ENCODE measurements at regions not wholly inside any gene's neighbourhood (a gene's known extent, or its start where the extent isn't known, plus 50 kb on each side); places are given as distances from the start of the nearest gene placed in this dataset.

- H3K9me2 ChIP-seq (ENCODE audit: insufficient read depth): 0 out of 2 replicates have a peak, but pooled peaks cover 7% of the 10 kb centered on the region
Measured at GRCh38 chr3:180183346-180183745, 146.6 kb upstream of the PEX5L start.

More at GRCh38 chr3:180183346-180183745, 146.6 kb upstream of the PEX5L start:
- H3K36me3 Mint-ChIP-seq (ENCODE audit: low read depth): no peaks in the 10 kb centered on the region
- DNase-seq (ENCODE audit: low spot score) (no peak), ATAC-seq (no peak)
- Histone ChIP-seq H3K4me1 (ENCODE audit: insufficient read depth) (peaks cover 23% of the 10 kb centered on the region), H3K27ac (ENCODE audit: low read depth) (no peak overlapping the region), H3K27me3 (ENCODE audit: insufficient read depth) (no peaks in the 10 kb centered on the region), H3K4me3 (no peak overlapping the region), H4K20me1 (replicated peaks; ENCODE audit: insufficient read depth) (no peaks in the 10 kb centered on the region), H3K79me2 (replicated peaks; ENCODE audit: insufficient read depth) (no peaks in the 10 kb centered on the region), H3K36me3 (ENCODE audit: insufficient read depth) (no peaks in the 10 kb centered on the region), H3K4me2 (no peak overlapping the region), H3F3A (replicated peaks; ENCODE audit: low read depth) (no peaks in the 10 kb centered on the region), H2AFZ (no peak overlapping the region)
- H3K27ac Mint-ChIP-seq: no peak overlapping the region
- H3K9me3 Mint-ChIP-seq: no peaks in the 10 kb centered on the region
- H3K4me3 Mint-ChIP-seq: no peak overlapping the region
- TF ChIP-seq ZNF331 (CRISPR knock-in tag; IDR thresholded peaks at IDR 0.05; ENCODE audit: low read depth) (no peak), CREB1 (CRISPR knock-in tag; IDR thresholded peaks at IDR 0.05; ENCODE audit: low read depth) (no peak), CTCF (conservative IDR thresholded peaks at IDR 0.05; ENCODE audit: low read depth in 2 of 2) (no peak), JUNB (IDR thresholded peaks at IDR 0.05; ENCODE audit: unreplicated experiment) (no peak), NANOG (IDR thresholded peaks at IDR 0.05; ENCODE audit: borderline replicate concordance) (no peak), EZH2phosphoT487 (IDR thresholded peaks at IDR 0.05; ENCODE audit: unreplicated experiment) (no peak), STAT1 (IDR thresholded peaks at IDR 0.05; ENCODE audit: unreplicated experiment) (no peak), ZNF114 (CRISPR knock-in tag; IDR thresholded peaks at IDR 0.05) (no peak), ZNF462 (CRISPR knock-in tag; IDR thresholded peaks at IDR 0.05) (no peak), REST (IDR thresholded peaks at IDR 0.05; ENCODE audit: unreplicated experiment) (no peak), POLR2AphosphoS5 (IDR thresholded peaks at IDR 0.05; ENCODE audit: low read depth) (no peak), ETS1 (IDR thresholded peaks at IDR 0.05) (no peak), EZH2 (IDR thresholded peaks at IDR 0.05; ENCODE audit: low read depth, unreplicated experiment) (no peak)
- peaks cover 21% of the 10 kb centered on the region for H3K4me1 Mint-ChIP-seq
- H3K27me3 Mint-ChIP-seq (ENCODE audit: insufficient read depth, low read depth, poor library complexity): peaks cover 2% of the 10 kb centered on the region

Data from GM23338 (cell line).